ENCODE measurements at regions not wholly inside any gene's neighbourhood (a gene's known extent, or its start where the extent isn't known, plus 50 kb on each side); places are given as distances from the start of the nearest gene placed in this dataset.

DNA sequence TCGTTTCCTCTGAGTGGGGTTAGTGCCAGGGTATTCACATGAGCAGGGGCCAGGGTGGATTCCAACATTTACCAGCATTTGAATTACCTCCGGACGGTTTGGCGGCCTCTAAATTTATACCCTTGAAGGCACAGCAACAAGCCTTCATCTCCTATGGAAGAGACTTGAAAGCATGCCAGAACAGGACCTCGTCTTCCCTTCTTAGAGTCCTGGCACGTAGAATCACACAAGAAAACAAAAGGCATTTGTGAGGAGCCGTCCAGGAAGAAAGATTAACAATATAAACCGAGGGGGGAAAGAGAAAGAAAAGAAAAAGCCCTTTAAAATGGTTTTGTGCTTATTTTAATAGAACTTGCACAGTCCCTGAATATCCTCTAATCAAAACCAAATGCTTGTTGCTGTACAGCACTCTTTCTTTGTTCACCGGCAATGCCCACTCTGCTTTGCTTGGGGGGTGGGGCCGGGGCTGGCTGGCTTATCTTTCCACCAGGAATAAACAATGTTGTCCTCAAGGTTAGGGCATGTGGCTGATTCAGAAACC, 575.8 kb upstream of the ZNF462 start:
- DNase-seq: no peak

DNA sequence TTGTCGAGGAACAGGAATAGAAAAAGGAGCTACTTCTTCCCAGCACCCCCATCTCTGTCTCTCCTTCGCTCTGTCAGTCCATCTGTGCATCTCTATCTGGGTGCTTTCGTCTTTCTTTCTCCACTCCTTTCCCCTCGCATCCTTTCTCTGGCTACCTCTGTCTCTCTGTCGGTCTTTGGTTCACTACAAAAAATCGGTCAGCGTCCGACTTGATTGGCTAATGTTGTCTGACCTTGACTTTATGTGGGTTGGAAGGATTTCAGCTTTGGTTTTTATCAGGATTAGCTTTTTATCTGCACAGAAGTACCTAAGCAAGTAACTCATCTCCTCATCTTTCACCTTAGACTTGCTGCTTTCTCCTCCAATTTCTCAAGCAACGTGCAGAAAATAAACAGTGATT, 575.2 kb upstream of the ZNF462 start:
- DNase-seq: no peak

DNA sequence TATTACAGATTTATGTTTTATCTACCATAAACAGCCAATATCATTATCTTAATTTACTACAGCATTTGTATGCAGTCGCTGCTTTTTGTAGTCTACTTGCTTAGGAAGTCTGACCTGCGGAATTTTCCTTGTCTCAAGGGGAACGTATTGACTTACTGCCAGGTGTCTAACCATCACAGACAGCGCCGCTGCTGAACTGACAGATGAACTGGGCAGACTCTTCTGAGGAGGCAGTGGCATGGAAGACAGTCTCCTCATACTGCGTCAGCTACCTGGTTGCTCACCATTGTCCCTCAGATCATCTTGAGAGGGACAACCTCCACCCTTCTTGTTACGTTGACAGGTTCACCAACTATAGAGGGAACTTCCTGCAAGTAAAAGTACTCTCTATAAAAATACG, 574.3 kb upstream of the ZNF462 start:
- DNase-seq: no peak

DNA sequence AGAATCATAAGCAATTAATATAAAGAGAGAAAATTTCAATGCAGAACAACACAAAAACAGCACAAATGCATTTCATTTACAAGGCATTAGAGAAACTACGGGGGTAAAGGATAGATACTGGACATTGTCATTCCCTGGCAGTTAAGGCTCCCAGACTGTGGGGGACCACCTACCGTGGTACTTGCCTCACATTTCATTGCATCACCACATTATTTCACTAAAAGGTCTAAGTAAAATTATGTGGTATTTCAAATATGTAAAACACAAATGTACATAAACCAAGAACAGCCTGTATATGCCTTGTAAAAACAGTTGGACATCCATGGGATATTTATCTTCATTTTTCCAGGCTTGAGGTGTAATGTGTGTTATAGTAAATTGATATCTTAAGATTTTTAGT, 571.2 kb upstream of the ZNF462 start:
- DNase-seq: no peak

DNA sequence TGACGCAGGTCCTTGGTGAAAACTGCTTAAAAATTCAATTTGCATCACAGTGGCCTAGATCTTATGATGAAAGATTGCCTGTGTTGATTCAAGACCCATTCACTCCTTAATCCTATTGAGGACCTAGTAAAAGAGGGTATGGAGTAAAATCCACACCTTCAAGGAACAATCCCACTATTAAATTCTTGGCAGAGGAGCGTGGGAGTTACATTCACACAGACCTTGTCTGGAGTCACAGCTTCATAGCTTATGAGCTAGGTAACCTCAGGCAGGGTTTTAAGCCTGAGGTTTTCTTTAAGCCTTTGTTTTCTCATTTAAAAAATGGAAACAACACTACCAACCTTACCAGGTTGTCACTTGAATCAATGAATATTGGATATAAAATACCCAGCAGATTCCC, 566.5 kb upstream of the ZNF462 start:
- DNase-seq: no peak

DNA sequence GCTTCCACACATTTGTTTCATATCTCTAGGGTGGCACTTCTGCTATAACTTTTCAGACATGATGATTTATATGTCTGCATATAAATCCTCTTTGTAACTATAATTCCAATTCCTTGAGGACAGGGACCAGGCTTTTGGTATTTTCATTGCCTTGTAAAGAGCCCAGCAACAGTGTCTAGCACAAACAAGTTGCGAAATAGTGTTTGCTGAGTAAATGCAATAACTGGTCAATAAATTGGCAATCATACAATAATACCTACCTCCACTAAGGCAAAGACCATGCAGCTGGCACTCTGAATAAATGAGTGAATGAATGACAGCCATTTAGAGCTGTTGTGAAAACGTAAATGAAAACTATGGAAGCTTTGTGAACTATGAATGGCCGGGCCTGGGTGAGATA, 564.0 kb upstream of the ZNF462 start:
- no peak for DNase-seq

DNA sequence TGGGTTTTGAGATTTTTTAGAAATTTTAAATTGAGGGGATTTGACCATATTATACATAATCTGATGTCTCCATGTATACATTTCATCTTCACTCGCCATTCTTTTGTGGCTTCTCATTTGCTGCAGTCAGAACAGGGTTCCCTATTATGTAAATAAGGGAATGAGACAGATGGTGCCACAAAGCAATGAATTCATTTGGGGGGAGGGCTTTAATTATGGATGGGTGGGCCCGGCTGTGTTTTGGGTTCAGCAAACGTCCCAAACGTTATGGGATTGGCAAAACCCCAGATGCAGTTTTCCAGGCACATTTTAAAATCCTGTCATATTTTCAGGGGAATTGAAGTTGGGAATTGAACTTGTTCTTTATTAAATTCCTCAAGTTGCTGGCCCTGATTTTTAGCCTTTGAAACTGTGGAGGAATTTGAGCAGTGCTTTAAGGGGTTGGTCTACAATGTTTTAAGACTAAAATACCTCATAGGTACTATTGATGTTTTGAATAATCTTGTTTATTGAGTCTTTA, 558.5 kb upstream of the ZNF462 start:
- DNase-seq: no peak

DNA sequence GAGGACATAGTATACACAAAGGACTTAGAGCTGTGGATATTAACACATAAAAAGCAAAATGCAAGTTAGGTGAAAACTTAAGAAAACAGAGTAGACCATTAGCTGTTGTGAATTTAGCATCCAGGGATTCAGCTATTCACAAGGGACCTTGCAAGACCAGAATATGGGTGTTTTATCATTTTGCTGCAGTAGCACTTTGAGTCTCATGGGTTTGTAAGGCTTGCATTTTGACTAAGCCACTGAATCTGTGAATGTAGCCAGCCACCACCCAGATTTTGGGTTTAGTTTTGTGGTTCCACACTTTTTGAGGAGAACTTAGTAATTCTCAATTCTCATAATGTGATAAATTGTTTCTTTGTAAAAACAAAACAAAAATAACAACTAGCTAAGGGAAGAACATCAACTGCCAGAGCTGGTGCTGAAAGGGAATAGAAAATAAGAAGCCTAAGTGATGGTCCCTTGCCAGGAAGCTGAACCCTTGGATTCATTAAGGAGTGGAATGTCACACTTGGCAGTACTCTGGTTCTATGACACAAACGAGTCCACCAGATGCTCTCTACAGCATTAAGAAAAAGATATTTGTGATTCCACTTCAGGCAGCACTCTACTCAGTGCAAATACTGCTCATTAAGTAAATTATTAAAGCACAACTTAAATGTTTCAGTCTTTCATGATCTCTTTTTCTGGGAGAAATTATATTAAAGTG, 557.4 kb upstream of the ZNF462 start:
- DNase-seq: no peak

DNA sequence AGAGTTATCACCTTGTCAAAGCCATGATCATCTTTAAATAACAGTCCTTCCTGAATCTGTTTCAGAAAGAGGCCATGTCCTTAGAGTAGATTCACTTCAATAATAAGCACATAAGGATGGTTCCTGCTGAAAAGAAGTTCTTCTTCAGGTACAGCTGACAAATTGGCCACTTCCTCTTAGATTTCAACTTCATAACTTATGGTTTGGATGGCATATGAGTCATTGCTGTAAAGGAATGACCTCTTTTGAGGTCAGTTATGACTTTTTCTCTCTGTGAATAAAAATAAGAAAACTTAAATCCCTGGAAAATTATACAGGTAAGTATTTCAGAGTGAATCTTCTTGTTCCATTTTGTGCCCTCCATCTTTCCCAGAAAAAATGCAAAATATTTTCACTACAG, 555.3 kb upstream of the ZNF462 start:
- DNase-seq: no peak

DNA sequence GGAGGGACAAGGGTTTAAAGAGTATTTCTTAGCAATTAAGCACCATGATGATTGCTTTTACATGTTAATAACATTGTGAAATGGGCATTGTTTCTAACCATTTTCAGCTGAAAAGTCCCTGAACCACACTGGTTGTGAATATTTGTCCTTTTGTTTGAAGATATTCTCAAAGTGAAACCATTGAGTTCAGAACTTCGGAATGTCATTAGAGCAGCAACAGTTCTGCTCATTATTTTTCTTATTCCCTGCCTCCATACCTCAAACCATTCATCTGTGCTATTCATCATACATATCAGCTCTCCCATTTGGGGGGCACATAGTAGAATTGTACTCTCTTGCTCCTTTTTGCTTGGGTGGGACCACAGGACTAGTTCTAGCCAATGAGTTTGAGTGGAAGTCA, 553.0 kb upstream of the ZNF462 start:
- DNase-seq: no peak

DNA sequence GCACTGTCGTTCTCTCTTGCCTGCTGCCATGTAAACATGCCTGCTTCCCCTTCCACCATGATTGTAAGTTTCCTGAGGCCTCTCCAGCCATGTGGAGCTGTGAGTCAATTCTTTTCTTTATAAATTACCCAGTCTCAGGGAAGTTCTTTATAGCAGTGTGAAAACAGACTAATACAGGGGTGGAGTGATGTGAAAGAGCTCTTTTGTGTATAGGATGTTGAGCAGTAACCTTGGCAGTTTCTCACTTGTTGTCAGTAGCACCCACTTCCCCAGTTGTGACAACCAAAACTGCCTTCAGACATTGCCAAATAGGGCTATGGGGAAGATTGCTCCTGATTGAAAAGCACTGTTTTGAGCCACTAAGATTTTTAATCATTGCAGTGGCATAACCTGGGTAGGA, 552.2 kb upstream of the ZNF462 start:
- DNase-seq: no peak

DNA sequence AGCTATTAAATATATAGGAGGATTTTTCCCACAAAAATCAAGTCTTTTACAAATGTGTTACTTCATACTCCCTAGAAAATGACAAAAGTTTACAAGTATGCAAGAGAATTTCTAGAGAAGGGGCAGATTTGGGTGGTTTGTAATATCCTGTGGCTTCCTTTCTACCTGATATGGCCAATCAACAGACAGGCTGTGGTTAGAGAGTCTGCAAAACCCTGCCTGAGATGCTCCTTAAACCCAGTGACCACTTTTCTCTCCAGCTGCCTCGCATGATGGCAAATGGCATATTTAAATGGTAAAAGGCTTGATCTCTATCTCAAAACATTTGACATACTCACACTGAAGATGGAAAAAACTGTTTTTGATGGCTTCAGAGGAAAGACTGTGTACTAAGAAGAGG, 550.1 kb upstream of the ZNF462 start:
- no peak for DNase-seq

DNA sequence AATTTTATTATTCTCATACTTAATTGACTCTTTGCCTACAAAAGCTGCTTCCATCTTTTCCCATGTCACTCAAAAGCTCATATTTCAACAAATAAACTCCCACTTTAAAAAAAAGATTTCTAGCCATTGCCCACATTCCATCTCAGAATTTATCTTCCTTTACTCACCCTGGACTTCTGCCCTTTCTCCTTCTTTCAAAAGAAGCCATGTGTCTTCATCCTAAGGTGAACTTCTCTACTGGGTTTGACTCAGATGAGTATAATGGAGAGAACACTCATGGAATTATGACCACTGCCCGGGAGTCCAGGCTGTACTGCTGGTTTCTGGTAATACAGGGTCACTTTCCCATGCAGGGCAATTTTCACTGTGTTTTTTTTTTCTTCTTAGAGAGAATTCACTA, 548.5 kb upstream of the ZNF462 start:
- no peak for DNase-seq

DNA sequence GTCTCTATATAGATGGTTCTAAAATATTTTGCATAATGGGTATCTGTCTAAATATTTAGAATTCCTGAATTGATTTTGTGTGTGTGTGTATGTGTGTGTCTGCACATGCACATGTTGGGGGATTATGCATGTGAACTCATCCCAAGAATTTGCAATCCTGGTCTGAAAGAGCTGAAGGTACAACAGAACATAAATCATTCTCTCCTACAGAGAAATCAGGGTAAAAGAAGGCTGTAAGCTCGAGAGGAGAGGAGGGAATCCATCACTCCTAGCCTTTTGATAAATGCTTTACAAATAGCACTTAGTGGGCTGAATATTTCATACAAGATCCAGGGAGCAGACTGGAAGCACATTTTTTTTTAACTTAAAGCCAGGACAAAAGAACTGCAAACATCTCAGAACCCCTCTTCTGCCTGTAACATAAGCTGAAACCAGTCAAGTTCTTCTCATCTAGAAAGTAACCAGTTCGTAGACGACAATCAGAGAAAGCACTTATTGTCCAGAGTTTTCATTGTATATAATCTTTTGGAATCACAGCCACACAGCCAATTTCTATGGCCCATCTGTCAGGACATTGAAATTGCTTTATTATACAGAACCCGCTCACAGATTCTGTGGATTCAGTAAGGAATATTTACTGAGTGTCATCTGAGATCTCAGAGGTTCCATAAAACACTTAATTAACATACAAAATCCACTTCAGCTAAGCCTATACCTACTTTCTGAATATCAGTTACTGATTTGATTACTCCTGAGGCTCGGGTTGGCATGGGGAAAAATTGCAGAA, 541.4 kb upstream of the ZNF462 start:
- no peak for DNase-seq

DNA sequence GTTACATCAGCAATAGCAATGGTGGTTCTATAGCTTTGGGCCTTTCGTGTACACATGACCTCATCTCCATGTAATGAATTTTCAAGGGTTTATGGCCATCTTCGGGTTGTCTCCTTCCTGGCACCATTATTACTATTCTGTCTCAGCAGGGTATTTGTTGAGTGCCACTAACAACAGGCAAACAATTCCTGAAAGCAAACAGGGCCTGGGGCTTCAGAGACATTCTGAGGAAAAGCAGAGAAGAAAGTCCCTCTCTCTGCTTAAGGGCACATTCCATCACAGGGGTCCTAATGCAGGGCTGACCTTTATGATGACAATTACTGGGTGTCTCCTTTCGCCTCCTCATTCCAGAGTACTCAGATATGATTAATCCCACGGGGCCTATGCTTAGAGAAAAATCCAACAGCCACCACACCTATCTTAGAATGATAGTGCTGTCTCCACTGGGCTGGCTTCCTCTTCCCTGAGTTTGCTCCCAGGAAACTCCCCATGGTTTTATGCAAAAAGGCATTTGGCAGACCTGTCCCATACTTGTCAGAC, 540.2 kb upstream of the ZNF462 start:
- DNase-seq: no peak

DNA sequence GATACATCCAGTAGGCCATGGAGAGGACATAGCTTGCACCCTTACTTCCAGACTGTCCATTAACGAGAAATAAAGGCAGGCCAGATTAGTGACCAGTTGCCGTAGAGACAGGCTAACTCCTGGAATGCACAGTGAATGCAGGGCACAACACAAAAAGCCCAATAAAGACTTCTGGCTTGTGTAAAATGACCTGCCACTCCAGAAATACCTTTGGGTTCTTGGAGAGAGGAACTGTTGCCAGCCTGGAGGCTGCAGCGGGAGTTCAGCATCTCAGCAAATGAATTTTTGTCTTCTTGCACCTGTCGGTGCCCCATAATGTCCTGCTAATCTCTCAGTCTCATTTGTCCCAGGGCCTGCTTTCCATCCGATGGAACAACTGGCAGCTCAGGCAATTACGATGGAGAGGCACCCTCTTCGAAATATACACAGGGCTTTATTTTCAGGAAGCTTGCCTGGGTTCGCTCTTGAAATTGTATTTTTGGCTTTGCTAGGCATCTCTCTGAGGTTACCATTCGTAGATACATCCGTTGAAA, 538.8 kb upstream of the ZNF462 start:
- no peak for DNase-seq

DNA sequence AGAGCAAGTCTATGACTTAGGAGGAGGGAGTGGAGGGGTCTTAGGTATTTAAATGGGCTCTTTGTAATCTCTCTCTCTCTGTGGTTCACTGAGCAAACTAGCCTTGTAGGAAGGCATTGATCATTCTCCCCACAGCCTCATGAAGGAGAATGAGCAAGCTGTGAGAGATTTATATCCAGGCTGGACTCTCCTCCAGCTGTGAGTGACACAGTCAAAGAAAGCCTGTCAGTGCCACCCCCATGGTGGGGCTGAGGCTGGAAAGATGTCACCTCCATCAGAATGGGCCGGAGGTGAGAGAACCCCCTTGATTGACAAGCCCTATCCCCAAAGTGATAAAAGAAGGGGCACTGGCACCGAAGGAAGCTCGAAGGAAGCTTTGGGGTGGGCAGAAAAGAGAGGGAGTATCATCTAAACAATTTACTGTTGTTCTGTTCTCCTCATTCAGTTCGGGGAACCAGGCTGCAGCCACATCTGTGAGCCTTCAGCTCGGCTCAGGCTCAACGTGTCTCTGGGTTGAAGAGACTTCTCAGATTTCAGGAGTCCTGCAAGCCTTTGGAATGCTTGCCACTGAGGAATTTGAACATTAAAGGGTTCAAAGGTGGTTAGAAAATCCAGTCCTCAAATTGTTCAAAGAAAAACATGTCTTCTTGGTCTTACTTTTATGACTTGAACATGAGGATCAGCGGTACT, 538.2 kb upstream of the ZNF462 start:
- no peak for DNase-seq

DNA sequence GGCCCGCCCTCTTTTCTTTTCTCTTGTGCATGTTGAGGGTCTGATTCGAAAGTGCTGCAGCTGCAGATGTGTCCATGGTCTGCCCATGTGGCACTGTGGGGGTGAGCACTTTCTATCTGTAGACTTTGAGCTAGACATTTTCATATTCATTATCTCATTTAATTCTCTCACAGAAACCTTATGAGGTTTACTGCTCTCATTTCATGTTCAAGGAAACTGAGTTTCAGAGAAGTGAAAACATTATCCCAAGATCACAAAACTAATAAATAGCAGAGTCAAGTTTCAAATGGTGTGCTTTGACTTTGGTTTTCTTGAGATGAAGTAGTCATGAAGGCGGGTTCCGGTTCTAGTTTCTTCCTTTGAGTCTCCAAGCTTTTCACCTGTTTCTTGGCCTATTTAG, 536.5 kb upstream of the ZNF462 start:
- DNase-seq: no peak

DNA sequence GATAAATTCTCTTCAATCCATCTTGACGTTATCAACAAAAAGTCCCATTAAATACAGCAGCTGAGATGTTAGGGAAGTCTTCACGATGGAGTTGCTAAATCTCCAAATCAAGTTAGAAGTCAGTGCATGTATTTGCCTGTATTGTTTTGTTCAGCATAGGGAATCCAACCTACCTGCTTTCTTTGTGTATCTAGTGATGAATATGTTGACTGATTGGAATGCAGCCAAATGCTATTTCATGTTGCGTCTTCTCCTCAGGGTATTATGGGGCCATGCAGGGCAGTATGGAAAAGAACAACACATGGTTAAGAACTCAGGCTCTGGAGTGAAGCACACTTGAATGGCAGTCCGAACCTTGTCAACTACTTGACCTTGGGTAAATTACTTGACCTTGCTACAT, 529.5 kb upstream of the ZNF462 start:
- DNase-seq: no peak

DNA sequence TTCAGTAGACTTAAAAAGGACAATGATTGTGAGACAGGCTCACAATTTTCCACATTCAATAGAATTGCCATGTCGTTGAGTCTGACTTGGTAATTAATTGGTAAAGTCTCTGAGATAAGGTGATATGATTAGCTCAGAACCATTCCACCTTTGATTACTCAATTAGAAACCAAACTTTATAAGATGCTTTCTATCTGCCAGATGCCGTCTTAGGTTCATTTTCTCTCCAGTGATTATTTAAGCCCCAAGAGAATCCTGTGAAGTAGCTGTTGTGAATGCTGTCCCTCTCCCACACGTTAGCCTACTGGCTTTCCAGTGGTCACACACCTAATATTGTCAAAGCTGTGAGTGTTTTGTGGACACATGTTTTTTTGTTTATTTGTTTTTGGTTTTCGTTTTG, 528.9 kb upstream of the ZNF462 start:
- no peak for DNase-seq

DNA sequence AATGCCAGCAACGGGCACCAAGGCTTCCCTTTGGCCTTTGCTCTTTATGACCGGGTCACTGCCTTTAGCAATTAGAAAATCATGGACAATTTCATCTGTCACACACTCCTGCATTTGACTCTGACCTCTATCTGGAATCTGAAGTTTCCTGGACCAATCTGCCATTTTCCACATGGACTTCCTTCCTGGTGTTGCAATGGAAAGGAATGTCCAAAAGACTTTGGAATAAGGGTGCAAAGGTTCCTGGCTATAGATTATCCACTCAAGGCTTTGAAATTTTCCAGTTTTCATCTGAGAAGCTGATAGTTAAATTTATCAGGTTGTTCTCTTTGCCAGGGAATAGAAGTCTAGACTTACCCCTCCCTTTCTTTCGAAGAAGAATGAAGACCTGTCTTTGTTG, 523.1 kb upstream of the ZNF462 start:
- no peak for DNase-seq

DNA sequence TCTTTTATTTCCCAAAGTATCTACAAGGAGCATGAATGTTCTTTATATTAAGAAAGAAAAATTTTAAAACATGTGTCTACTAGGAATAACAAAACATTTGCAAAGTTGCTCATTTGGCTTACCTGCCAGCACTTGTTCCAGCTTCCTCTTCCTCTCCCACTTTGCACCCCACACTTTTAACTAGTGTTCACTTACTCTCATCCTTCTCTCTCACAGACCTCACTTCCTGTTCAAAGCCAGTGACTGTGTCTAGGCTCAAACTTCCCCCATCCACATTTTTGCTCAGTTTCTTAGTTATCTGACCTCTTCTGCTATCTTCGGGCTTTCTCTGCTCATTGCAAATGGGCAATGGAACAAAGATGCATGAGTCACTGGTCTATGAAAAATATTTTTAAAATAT, 512.2 kb upstream of the ZNF462 start:
- DNase-seq: no peak

DNA sequence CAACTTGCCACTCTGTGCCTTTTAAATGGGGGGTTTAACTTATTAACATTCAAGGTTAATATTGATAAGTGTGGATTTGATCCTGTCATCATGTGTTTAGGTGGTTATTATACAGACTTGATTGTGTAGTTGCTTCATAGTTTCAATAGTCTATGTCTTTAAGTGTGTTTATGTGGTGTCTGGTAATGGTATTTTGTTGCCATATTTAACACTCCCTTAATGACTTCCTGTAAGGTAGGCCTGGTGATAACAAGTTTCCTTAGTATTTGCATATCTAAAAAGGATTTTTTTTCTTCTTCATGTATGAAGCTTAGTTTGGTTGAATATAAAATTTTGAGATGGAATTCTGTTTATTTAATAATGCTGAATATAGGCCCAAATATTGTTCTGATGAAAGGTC, 506.0 kb upstream of the ZNF462 start:
- DNase-seq: no peak
